ENCODE measurements at regions not wholly inside any gene's neighbourhood (a gene's known extent, or its start where the extent isn't known, plus 50 kb on each side); places are given as distances from the start of the nearest gene placed in this dataset.

- TF ChIP-seq CTCF (IDR thresholded peaks at IDR 0.05) (no peak), POLR2A (IDR thresholded peaks at IDR 0.05) (no peak), EP300 (IDR thresholded peaks at IDR 0.05; ENCODE audit: low read depth) (no peak), POLR2AphosphoS5 (IDR thresholded peaks at IDR 0.05) (no peak)
These were observed 119.3 kb downstream of the NMUR2 start for GRCh38 chr5:152285764-152286163.
